Peyer's patch (tissue), 4 donors: ENCODE measurements at regions not wholly inside any gene's neighbourhood (a gene's known extent, or its start where the extent isn't known, plus 50 kb on each side); places are given as distances from the start of the nearest gene placed in this dataset.

Experiments
- DNase-seq, 3 donors: peaks; one replicate each; pipeline ENCODE4 v3.0.0-alpha.2; 2017 to 2019
- H3K27ac ChIP-seq, 4 donors: fragments of 200-600 bp; sonication (generic); one replicate each; pipeline ENCODE4 v1.5.1; 2016 to 2019
- H3K27me3 ChIP-seq, 2 donors: fragments of 200-600 bp; sonication (generic); one replicate each; pipeline ENCODE4 v1.5.1; 2019
- H3K36me3 ChIP-seq, 3 donors: fragments of 200-600 bp; sonication (generic); one replicate each; pipeline ENCODE4 v1.5.1; 2016 to 2019
- H3K4me1 ChIP-seq, 4 donors: fragments of 200-600 bp; sonication (generic); one replicate each; pipeline ENCODE4 v1.5.1; 2016 to 2019
- H3K4me3 ChIP-seq, 4 donors: fragments of 200-600 bp; sonication (generic); 1 replicate in 3 of 4; 2 replicates in 1 of 4; pipeline ENCODE4 v1.5.1; 2016 to 2019; ENCODE audit warnings: mild to moderate bottlenecking in 1 of 4
- H3K9me3 ChIP-seq, 4 donors: fragments of 200-600 bp; sonication (generic); one replicate each; pipeline ENCODE4 v1.5.1; 2016 to 2019; ENCODE audit warnings: mild to moderate bottlenecking in 1 of 4
- POLR2A ChIP-seq, 2 donors: fragments of 450-650 bp; IDR thresholded peaks; one replicate each; pipeline ENCODE4 v1.5.1; 2017; ENCODE audit warnings: antibody characterized with exemption in 2 of 2, mild to moderate bottlenecking in 2 of 2, moderate library complexity in 2 of 2
- TF ChIP-seq, protein P1 (sequence below), 6 experiments: fragments of 450-650 bp in 4 of 6; fragments of 200-600 bp in 2 of 6; sonication (generic) in 1 of 6; IDR thresholded peaks; one replicate each; pipeline ENCODE4 v1.5.1; 2017 to 2019; ENCODE audit warnings: antibody characterized with exemption in 6 of 6, mild to moderate bottlenecking in 3 of 6, moderate library complexity in 1 of 6

DNA sequence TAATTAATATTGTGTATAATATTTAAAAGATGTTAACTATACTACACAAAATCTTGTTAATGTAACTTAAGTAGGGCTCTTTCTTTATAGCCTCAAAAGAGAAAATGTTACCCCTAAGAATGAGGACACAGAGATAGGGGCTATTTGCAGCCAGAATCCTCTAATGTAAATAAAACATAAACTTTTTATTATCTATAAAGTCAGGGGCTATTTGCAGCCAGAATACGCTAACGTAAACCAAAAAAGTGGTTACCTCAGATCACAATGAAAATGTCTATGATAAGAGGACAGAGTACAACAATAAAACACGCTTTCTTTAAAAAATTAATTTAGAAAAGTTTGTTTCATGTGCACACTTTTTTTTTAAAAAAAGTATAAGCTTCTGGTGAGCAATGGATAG is 229.9 kb upstream of the PITX2 start:
- no peaks in the 10 kb centered on the region for H3K9me3 ChIP-seq
- no peaks in the 10 kb centered on the region for H3K4me1 ChIP-seq
- TF ChIP-seq POLR2A (IDR thresholded peaks at IDR 0.05): no peak
- TF ChIP-seq, protein P1, sequence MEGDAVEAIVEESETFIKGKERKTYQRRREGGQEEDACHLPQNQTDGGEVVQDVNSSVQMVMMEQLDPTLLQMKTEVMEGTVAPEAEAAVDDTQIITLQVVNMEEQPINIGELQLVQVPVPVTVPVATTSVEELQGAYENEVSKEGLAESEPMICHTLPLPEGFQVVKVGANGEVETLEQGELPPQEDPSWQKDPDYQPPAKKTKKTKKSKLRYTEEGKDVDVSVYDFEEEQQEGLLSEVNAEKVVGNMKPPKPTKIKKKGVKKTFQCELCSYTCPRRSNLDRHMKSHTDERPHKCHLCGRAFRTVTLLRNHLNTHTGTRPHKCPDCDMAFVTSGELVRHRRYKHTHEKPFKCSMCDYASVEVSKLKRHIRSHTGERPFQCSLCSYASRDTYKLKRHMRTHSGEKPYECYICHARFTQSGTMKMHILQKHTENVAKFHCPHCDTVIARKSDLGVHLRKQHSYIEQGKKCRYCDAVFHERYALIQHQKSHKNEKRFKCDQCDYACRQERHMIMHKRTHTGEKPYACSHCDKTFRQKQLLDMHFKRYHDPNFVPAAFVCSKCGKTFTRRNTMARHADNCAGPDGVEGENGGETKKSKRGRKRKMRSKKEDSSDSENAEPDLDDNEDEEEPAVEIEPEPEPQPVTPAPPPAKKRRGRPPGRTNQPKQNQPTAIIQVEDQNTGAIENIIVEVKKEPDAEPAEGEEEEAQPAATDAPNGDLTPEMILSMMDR (IDR thresholded peaks at IDR 0.05): no peak
- DNase-seq: no peak
- H3K27ac ChIP-seq: no peak overlapping the region
- H3K36me3 ChIP-seq: no peaks in the 10 kb centered on the region
- no peak overlapping the region for H3K4me3 ChIP-seq
- H3K27me3 ChIP-seq: no peaks in the 10 kb centered on the region

DNA sequence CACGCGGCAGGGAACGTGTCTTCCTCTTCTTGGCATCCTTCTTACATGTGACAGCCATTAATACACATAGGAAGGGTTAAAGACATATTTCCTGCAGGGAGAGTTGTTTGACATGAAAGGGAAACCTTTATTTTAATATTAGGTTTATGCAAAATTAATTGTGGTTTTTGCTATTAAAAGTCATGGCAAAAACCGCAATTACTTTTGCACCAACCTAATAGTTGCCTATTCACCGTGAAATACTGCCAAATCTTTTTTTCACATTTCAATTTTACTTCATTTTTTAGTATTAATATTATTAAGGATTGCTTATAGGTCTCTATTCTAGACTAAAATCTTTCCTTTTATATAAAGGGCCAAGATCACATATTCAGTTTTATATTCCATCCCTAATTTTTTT is 230.4 kb upstream of the PITX2 start:
- no peak for DNase-seq
- no peak for TF ChIP-seq POLR2A (IDR thresholded peaks at IDR 0.05)
- TF ChIP-seq, protein P1 (IDR thresholded peaks at IDR 0.05): no peak
- H3K4me1 ChIP-seq: no peaks in the 10 kb centered on the region
- no peak overlapping the region for H3K4me3 ChIP-seq
- no peaks in the 10 kb centered on the region for H3K27me3 ChIP-seq
- no peak overlapping the region for H3K27ac ChIP-seq
- H3K36me3 ChIP-seq: no peaks in the 10 kb centered on the region
- H3K9me3 ChIP-seq: no peaks in the 10 kb centered on the region

- Histone ChIP-seq H3K36me3 (no peaks in the 10 kb centered on the region), H3K9me3 (no peaks in the 10 kb centered on the region), H3K4me3 (no peak overlapping the region), H3K27me3 (no peaks in the 10 kb centered on the region), H3K27ac (no peak overlapping the region), H3K4me1 (no peaks in the 10 kb centered on the region)
- TF ChIP-seq, protein P1 (IDR thresholded peaks at IDR 0.05): no peak
- TF ChIP-seq POLR2A (IDR thresholded peaks at IDR 0.05): no peak
- DNase-seq: peak in 1 of 3 donors; percentile 50
Observed at GRCh38 chr4:110854021-110854678, 231.3 kb upstream of the PITX2 start.

DNA sequence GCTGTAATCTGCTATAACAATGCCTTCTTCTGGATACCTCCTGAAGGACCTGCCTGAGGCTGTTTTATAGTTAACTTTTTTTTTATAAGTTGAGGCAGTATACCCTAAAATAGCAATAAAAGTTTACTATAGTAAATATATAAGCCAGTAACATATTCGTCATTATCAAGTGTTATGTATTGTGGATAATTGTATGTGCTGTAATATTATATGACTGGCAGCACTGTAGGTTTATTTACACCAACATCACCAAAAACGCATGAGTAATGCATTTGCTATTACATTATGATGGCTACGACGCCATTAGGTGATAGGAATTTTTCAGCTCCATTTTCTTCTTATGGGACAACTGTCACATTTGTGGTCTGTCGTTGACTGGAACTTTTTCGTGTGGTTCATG is 237.2 kb upstream of the PITX2 start:
- TF ChIP-seq, protein P1 (IDR thresholded peaks at IDR 0.05): no peak
- TF ChIP-seq POLR2A (IDR thresholded peaks at IDR 0.05): no peak
- no peaks in the 10 kb centered on the region for H3K4me1 ChIP-seq

DNA sequence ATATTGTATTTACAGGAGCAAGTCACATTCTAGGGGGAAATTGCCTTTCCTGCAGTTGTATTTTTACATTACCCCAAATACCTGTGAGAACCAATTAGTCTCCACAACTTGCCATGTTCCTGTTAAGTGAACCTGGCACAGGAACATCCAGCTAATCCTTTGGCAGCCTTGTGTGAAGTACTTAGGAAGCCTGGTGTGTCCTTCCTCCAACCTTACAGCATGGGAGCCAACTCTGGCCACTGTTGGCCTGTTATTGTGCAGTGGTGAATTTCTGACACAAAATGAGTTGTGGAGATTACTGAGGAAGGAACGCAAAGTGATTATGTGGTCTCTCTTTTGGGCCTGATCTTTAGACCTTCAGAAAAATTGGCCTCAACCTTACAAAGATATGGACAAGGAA is 238.0 kb upstream of the PITX2 start:
- no peaks in the 10 kb centered on the region for H3K27me3 ChIP-seq
- no peak for TF ChIP-seq POLR2A (IDR thresholded peaks at IDR 0.05)
- TF ChIP-seq, protein P1 (IDR thresholded peaks at IDR 0.05): no peak
- H3K4me3 ChIP-seq: no peak overlapping the region
- H3K4me1 ChIP-seq: no peaks in the 10 kb centered on the region
- DNase-seq: no peak
- H3K9me3 ChIP-seq: no peaks in the 10 kb centered on the region
- H3K27ac ChIP-seq: no peak overlapping the region
- H3K36me3 ChIP-seq: no peaks in the 10 kb centered on the region

More for the DNA sequence above, 237.2 kb upstream of the PITX2 start:
- H3K36me3 ChIP-seq: no peaks in the 10 kb centered on the region
- no peaks in the 10 kb centered on the region for H3K9me3 ChIP-seq
- DNase-seq: no peak
- H3K27ac ChIP-seq: no peak overlapping the region
- H3K4me3 ChIP-seq: no peak overlapping the region
- H3K27me3 ChIP-seq: no peaks in the 10 kb centered on the region
